Lower leg skin (tissue), 3 donors: ENCODE measurements at regions not wholly inside any gene's neighbourhood (a gene's known extent, or its start where the extent isn't known, plus 50 kb on each side); places are given as distances from the start of the nearest gene placed in this dataset.

Source experiments
- CTCF ChIP-seq, 3 donors: fragments of 450-650 bp; IDR thresholded peaks; one replicate each; pipeline ENCODE4 v1.5.1; 2016; ENCODE audit warnings: antibody characterized with exemption in 3 of 3, mild to moderate bottlenecking in 3 of 3, moderate library complexity in 2 of 3
- POLR2A ChIP-seq, 2 donors: fragments of 450-650 bp; IDR thresholded peaks; one replicate each; pipeline ENCODE4 v1.6.1; 2016 to 2017; ENCODE audit warnings: antibody characterized with exemption in 2 of 2, mild to moderate bottlenecking in 1 of 2, moderate library complexity in 1 of 2

- TF ChIP-seq CTCF (IDR thresholded peaks at IDR 0.05) (no peak), POLR2A (IDR thresholded peaks at IDR 0.05) (no peak)
Measured at GRCh38 chr10:21172930-21173801, 276.1 kb upstream of the NEBL start.
